Vagina (tissue), 2 donors: ENCODE measurements at regions not wholly inside any gene's neighbourhood (a gene's known extent, or its start where the extent isn't known, plus 50 kb on each side); places are given as distances from the start of the nearest gene placed in this dataset.

Source experiments
- CTCF ChIP-seq, 3 experiments: fragments of 450-650 bp in 2 of 3; fragments of 200-600 bp in 1 of 3; sonication (generic) in 1 of 3; IDR thresholded peaks; one replicate each; pipeline ENCODE4 v1.5.1; 2017 to 2019; ENCODE audit warnings: antibody characterized with exemption in 3 of 3, mild to moderate bottlenecking in 2 of 3, moderate library complexity in 2 of 3
- POLR2A ChIP-seq, 2 donors: fragments of 450-650 bp; IDR thresholded peaks; one replicate each; pipeline ENCODE4 v1.6.1; 2017; ENCODE audit warnings: antibody characterized with exemption in 2 of 2, mild to moderate bottlenecking in 2 of 2, moderate library complexity in 2 of 2

GRCh38 chrX:67384403-67384802 lies 159.4 kb upstream of the AR start:
- TF ChIP-seq POLR2A (IDR thresholded peaks at IDR 0.05) (no peak), CTCF (IDR thresholded peaks at IDR 0.05) (no peak)
